Liver (tissue), 2 donors: ENCODE measurements at regions not wholly inside any gene's neighbourhood (a gene's known extent, or its start where the extent isn't known, plus 50 kb on each side); places are given as distances from the start of the nearest gene placed in this dataset. TPM values are rescaled to one million over a fixed set of nuclear protein-coding genes. Genes with fewer than 3 reads are reported as not detected.

Experiments
- FOXA1 ChIP-seq: IDR thresholded peaks from 2 replicates; pipeline ENCODE4 v1.6.1; 2016; ENCODE audit warnings: antibody characterized with exemption
- small RNA-seq: library from RNA; depleted of rRNA; stranded (forward); fragments of <200 nt; gene quantifications from one replicate; pipeline ENCODE3, GENCODE V24; 2014

DNA sequence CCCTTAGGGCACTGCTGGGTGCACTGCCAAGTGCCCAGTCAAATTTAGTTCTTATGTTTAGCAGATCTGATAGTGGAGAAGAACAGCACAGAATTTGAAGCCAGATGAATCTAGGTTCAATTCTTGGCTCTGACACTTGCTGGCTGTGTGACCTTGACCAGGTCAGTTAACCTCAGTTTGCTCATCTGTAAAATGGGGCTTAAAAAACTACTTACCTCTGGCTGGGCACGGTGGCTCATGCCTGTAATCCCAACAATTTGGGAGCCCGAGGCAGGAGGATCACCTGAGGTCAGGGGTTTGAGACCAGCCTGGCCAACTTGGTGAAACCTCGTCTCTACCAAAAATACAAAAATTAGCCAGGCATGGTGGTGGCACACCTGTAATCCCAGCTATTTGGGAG lies 49.9 kb upstream of the MLN start (continued):
- TF ChIP-seq FOXA1: no peak

Small RNA genes lying in the stretch of these regions (small RNA-seq; reads per million reads assigned to genes)
- gene AL138889.2 (not detected), gene MIR7159 (not detected)
